HT1080 (cell line): ENCODE measurements at regions not wholly inside any gene's neighbourhood (a gene's known extent, or its start where the extent isn't known, plus 50 kb on each side); places are given as distances from the start of the nearest gene placed in this dataset.
A peak's percentile ranks its signal among the peaks of the same experiment; 100 is the strongest.

Source experiments
- DNase-seq: peaks from one replicate; pipeline ENCODE4 v3.0.0-alpha.2; 2015; ENCODE audit warnings: low read depth

GRCh38 chr9:82539856-82540579 lies 522.9 kb downstream of the RASEF start:
- DNase-seq: no peak

GRCh38 chr9:82543726-82544125 lies 519.2 kb downstream of the RASEF start:
- no peak for DNase-seq

GRCh38 chr9:82546136-82546535 lies 516.8 kb downstream of the RASEF start:
- no peak for DNase-seq

- DNase-seq: no peak
These were observed 514.9 kb downstream of the RASEF start for GRCh38 chr9:82547995-82548394.

GRCh38 chr9:82549174-82549821 lies 513.6 kb downstream of the RASEF start:
- DNase-seq: no peak

GRCh38 chr9:82552784-82553183 lies 510.2 kb downstream of the RASEF start:
- no peak for DNase-seq

- DNase-seq: peak; percentile 83
These were observed 509.1 kb downstream of the RASEF start for GRCh38 chr9:82553654-82554366.

DNA sequence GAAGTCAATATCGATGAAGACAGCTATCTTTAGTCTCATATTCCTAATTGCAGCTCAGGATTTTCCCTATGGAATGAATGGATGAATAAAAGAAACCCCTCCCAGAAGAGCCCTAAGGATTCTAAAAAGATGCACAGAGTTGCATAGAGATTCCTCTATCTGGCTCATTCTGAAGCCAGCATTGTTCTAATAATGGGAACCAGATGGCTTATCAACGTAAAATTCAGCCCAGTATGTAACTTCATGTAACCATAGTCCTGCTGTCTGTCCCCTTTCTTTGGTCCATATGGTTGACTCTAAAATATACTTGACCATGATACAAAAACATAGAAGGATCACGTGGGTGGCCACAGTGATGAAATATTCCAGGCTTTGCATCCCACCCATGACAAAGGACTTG lies 508.6 kb downstream of the RASEF start:
- DNase-seq: no peak

DNA sequence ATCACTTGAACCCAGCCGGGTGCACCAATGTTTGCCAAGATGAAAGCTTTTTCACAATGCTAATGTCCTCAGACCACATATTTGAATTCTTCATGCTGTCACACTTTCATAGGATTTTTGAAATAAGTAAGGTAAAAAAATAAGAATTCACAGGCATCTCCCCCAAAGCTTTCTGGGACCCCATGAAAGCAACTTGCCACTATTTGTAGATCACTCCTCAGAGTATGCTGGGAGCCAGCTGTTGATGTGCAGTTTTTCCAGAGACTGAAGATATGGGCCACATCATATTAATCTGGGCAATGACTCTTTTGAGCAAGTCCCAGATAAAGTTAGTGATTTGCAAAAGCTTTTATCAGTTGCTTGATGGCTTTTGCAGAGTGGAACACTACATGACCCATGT lies 507.9 kb downstream of the RASEF start:
- DNase-seq: no peak

DNA sequence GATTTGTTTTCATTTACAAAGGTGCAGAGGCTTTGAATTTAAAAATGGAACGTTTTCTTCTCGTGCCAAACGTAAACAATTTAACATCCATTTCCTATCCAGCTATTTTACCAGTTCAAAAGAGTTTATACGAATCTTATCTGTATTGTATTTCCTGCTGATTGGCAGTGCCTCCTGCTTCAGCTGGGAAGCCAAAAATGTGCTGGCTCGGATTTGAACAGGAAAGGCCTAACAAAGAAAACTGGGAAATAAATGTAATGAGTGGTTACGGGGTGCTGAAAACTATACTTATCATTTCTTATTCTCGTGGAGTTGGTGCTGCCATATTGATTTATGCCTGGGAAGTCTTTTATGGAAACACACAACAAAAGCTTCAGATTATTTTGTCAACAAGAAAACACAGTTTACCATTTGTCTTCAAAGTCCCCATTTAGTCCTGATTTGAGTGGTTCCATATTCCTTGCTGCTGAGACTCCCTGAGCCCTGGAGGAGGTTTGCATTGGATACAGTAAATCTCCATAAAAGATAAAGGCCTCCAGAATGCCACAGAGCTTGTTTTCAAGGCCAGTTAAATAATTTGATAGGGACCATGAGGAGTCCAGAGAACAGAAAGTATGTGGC lies 507.4 kb downstream of the RASEF start:
- no peak for DNase-seq

GRCh38 chr9:82558346-82558745 lies 504.6 kb downstream of the RASEF start:
- no peak for DNase-seq

DNA sequence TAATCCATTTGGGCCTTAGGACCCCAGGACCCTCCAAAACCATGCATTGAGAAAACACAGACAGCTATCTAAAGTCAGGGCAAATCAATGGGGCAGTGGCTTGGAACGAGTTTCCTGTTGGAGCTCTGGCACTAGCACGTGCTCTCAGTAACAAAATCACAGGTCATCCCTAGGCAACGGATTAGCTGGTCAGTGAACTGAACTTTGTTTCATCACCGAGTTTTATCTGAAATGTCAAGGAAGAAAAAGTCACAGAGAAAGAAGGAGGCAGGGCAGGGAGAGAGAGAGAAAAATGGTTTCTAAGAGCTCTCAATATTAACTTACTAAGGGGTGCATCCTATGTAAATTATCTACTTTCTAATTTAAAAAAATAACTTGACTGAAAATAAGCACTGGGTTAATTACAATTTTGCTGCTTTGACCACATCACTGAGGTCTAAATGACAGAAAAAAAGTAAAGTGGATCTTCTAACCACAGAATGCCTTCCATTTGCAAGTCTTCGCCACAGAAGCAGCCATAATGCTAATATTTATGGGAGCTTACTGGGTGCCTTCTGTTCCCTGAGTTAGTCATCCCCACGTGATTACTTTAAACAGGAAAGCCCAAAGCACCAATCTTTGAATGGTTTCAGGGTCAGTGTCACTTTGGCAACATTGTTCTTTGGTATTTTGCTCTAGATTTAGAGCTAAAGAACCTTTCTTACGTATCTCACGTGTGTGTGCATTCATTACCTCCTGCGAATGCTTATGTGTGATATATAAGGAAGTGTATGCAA lies 503.9 kb downstream of the RASEF start:
- DNase-seq: peak; percentile 20

DNA sequence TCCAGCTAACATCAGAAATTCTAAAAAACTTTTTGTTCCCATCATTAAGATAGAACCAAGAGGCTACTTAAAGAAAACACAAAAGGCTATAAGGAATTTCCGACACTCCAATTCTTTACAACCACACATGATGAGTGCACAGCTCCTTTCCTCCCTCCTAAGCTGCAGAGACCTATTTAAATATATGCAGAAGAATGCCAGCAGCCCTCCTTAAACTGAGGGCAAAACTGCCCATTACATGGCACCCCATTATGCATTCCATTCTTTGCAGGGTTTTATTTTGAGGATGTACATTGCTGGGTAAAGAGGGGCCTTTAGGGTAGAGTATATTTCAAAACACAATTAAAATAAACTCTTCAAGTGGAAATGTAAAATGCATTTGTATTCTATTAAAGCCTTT lies 502.9 kb downstream of the RASEF start:
- DNase-seq: no peak

GRCh38 chr9:82560457-82560904 lies 502.5 kb downstream of the RASEF start:
- DNase-seq: no peak

DNA sequence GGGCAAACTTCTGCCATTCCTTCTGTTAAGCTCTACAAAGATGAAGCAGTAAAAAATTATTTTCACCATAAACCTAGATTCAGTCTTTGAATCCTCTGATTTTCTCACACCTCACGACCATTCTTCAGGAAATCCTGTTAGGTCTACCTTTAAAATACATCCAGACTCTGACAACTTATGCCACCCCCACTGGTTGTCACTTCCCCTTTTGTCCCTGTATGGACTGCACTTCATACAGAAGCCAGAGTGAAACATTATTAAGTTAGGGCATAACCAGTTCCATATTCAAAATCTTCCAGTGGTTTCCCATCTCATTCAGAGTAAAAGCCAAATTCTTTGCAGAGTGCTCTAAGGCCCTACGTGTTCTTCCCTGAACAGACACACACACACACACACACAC lies 499.8 kb downstream of the RASEF start:
- DNase-seq: no peak

- no peak for DNase-seq
These were observed 499.1 kb downstream of the RASEF start for GRCh38 chr9:82563841-82564240.

DNA sequence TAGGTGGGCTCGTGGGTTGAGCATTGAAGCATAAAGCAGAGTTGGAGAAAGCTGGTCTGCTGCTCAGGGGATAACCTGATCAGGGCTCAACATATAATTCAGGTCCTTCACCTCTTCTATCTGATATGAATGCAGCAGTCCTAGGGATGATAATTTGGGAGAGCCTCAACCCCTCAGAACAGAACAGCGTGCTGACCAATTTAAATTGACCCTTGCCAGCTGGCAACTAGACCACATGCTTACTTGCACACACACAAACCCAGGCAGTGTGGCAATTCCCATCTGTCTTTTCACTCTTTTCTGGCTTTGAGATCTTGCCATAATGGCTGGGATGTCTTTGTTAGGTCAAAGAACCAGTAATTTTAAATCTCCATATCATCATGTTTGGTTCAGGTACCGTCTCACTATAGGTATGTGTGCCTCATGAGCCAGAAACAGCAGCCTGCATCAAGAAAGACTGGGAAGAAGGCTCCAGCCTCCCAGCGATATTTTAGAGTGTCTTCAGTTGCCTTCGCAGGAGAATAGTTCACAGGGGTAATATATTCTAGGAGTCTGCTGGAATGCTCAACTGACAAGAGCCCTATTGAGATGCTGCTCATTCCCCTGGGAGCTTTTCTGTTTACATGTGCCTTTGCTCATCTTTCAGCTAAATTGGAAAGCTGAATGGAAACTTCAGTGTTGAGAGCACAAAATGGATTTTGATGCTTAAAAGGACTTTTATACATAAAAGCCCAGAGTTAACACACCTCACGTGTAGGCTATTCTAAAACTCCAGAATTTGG lies 497.6 kb downstream of the RASEF start:
- DNase-seq: no peak

- no peak for DNase-seq
These were observed 495.0 kb downstream of the RASEF start for GRCh38 chr9:82567953-82568352.

DNA sequence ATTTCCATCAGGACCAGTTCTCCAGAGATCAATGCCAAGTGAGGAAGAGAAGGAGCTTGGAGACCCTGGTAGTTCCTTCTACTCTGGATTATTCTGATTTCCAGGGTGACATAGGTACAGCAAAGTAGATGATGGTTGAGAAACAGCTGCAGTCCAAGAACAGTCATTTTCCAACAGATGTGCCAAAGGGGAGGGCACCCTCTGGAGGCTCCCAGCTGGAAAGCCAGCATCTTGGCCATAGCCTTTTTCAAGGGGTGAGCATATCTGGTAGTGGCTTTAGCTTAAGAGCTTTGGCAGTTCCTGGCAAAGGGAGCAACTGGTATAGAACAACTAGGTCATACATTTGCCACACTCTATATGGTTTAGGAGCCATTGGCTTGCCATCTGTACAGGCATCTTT lies 492.7 kb downstream of the RASEF start:
- no peak for DNase-seq

DNA sequence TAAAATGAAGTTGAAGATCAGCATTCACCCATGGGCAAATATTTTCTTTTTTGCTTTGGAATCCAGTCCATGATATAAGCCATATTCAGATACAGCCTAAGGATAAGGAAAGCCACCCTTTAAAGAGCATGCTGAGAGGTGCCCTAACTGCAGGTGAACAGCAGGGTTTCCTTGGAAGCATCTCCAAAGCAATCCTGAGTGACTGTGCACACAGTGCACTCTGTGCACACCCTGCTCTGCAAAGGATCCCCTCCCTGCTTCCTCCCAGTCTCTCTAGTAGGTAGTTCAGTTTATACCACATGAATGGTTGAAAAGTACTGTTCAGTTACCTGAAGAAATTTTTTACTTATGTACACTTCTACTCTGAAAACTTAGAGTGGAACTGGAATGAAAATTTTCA lies 491.4 kb downstream of the RASEF start:
- no peak for DNase-seq

- DNase-seq: no peak
These were observed 490.8 kb downstream of the RASEF start for GRCh38 chr9:82572146-82572545.
